Fibroblast of villous mesenchyme (primary cell): ENCODE measurements at regions not wholly inside any gene's neighbourhood (a gene's known extent, or its start where the extent isn't known, plus 50 kb on each side); places are given as distances from the start of the nearest gene placed in this dataset.
"Not testable (repeated sequence)": the region's sequence is repeated elsewhere in the genome, so short reads cannot be mapped to it uniquely, and the experiment has no call there.

Source experiments
- DNase-seq: peaks from one replicate; pipeline ENCODE4 v3.0.0-alpha.2; 2010; ENCODE audit warnings: low read depth
- H3K4me3 ChIP-seq: 2 replicates; pipeline ENCODE4 v1.5.1; 2011; ENCODE audit warnings: low read depth, mild to moderate bottlenecking, low read length
- CTCF ChIP-seq: IDR thresholded peaks from 2 replicates; pipeline ENCODE4 v1.5.1; 2012; ENCODE audit warnings: low read depth, mild to moderate bottlenecking, low read length; ENCODE audit not compliant: insufficient read depth

DNA sequence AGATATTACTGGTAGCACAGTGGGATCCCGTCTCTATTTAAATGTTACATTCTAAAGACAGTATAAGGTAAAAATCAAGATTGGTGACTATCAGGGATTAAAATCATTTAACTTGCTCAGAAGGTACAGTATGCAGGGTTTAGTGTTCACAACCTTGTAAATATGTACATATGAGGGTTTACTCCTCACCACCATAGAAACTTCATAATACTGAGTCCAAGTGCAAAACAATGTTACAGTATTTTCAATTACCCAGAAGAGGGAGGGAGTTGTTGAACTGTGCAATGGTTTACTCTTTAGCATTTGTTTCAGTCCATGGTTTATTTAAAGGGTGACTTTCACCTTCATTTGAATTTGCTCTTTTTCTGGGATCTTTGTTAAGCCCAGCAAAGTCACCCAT, 165.1 kb downstream of the ZNF621 start:
- no peak for DNase-seq
- TF ChIP-seq CTCF: no peak
- no peak overlapping the region for H3K4me3 ChIP-seq

DNA sequence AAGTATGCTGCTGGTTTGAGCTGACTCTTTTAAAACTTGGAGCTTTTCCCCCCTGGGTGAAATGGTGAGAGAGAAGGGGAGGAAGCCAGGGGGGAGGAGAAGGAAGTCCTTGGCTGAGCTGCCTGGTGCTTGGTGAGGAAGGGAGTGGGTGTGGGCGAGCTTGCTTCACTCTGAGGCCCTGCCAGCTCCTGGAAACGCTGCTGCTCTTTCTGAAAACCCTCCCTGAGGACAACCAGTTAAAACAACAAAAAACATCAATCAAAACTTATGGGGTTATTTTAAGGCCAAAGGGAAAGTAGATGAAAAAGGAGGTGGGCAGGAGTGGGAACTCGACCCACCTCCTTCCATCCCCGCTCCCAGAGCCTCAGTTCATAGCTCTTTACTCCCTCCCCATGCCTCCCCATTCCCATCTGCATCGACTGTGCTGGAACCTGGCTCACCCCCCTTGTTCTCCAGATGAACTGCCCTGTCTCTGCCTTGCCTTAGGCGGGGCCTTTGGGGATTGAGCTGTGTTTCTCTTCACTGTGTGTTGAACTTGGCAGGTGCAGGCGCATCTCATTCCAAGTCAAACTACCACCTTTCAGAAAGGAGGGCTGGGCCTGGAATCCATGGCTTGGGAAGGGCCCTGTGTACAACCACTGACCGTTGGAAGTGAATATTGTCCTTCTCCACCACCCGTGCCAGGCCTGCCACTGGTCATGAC, 166.1 kb downstream of the ZNF621 start:
- H3K4me3 ChIP-seq: no peak overlapping the region
- TF ChIP-seq CTCF: no peak
- no peak for DNase-seq

- no peak overlapping the region for H3K4me3 ChIP-seq
- TF ChIP-seq CTCF: no peak
- DNase-seq: no peak
These were observed 166.7 kb downstream of the ZNF621 start for GRCh38 chr3:40691452-40691861.

- no peak for DNase-seq
- no peak overlapping the region for H3K4me3 ChIP-seq
- no peak for TF ChIP-seq CTCF
These were observed 171.1 kb downstream of the ZNF621 start for GRCh38 chr3:40695848-40696247.

DNA sequence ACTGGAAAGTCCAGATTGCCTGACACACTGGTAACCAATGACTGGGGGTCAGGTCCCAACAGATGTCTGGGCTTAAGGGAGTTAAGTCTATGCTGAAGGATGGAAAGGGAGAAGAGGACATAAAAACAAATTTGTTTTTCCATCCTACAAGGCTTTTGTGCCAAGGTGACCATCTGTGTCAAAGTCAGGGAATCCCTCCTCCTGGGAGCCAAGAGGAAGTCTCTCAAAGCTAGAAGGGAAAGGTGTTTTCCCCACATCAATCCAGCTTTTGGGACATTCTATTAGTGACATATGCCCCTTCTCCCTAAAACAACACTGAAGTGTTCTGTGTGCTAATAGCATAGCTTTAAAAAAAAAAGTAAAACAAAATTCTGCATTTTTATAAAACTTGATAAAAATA, 173.9 kb downstream of the ZNF621 start:
- H3K4me3 ChIP-seq, DNase-seq: not testable (repeated sequence)

- no peak overlapping the region for H3K4me3 ChIP-seq
- TF ChIP-seq CTCF: no peak
- no peak for DNase-seq
These were observed 176.3 kb downstream of the ZNF621 start for GRCh38 chr3:40701016-40701588.

DNA sequence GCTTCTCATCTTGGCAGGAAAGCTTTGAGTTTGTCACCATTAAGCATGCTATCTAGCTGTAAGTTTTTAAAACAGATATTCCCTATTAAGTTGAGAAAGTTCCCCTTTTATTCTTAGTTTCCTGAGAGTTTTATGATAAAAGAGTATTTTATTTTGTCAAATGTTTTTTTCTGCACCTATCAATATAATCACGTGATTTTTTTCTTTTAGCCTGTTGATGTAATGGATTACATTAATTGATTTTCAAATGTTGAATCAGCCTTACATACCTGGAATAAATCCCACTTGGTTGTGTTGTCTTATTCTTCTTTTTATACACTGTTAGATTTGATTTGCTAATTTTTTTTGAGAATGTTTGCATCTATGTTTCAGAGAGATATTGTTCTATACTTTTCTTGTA, 179.5 kb downstream of the ZNF621 start:
- no peak for DNase-seq
- no peak overlapping the region for H3K4me3 ChIP-seq
- TF ChIP-seq CTCF: no peak
